Lower lobe of right lung (tissue), 2 donors: ENCODE measurements at regions not wholly inside any gene's neighbourhood (a gene's known extent, or its start where the extent isn't known, plus 50 kb on each side); places are given as distances from the start of the nearest gene placed in this dataset.

Experiments used
- ATAC-seq, 2 donors: fragments of 200-7000 bp; cut with Tn5 transposase; one replicate each; pipeline ENCODE4 v1.9.1; 2020 to 2022; ENCODE audit warnings: mild to moderate bottlenecking in 2 of 2, moderate library complexity in 2 of 2
- DNase-seq: peaks from one replicate; pipeline ENCODE4 v3.0.0-alpha.2; 2020
- H3K27ac ChIP-seq: fragments of 200-600 bp; one replicate; pipeline ENCODE4 v1.8.0; 2022
- H3K27me3 ChIP-seq: fragments of 200-600 bp; one replicate; pipeline ENCODE4 v1.8.0; 2022; ENCODE audit warnings: low read depth
- H3K36me3 ChIP-seq: fragments of 200-600 bp; one replicate; pipeline ENCODE4 v1.8.0; 2022; ENCODE audit warnings: mild to moderate bottlenecking
- H3K4me1 ChIP-seq: fragments of 200-600 bp; one replicate; pipeline ENCODE4 v1.8.0; 2022
- H3K4me3 ChIP-seq: fragments of 200-600 bp; one replicate; pipeline ENCODE4 v1.8.0; 2022; ENCODE audit warnings: mild to moderate bottlenecking
- H3K9me3 ChIP-seq: fragments of 200-600 bp; one replicate; pipeline ENCODE4 v1.8.0; 2022
- intact Hi-C: fragments of 100-400 bp; cut with DNase I; formaldehyde crosslinking; loops from one replicate; pipeline ENCODE4 v1.11.0; 2022
- TF ChIP-seq, protein P1 (sequence below): fragments of 200-600 bp; IDR thresholded peaks from one replicate; pipeline ENCODE4 v1.8.0; 2022; ENCODE audit warnings: antibody characterized with exemption, mild to moderate bottlenecking
- donor health status: DM: no; HTN: yes; CAD: no; lungs with severe emphysema.

GRCh38 chr6:14758421-14759081 lies 487.3 kb upstream of the JARID2 start:
- intact Hi-C loops = no loop called here
- TF ChIP-seq, protein P1, sequence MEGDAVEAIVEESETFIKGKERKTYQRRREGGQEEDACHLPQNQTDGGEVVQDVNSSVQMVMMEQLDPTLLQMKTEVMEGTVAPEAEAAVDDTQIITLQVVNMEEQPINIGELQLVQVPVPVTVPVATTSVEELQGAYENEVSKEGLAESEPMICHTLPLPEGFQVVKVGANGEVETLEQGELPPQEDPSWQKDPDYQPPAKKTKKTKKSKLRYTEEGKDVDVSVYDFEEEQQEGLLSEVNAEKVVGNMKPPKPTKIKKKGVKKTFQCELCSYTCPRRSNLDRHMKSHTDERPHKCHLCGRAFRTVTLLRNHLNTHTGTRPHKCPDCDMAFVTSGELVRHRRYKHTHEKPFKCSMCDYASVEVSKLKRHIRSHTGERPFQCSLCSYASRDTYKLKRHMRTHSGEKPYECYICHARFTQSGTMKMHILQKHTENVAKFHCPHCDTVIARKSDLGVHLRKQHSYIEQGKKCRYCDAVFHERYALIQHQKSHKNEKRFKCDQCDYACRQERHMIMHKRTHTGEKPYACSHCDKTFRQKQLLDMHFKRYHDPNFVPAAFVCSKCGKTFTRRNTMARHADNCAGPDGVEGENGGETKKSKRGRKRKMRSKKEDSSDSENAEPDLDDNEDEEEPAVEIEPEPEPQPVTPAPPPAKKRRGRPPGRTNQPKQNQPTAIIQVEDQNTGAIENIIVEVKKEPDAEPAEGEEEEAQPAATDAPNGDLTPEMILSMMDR = no peak
- Histone ChIP-seq H3K36me3 (no peaks in the 10 kb centered on the region), H3K9me3 (no peaks in the 10 kb centered on the region), H3K27me3 (no peaks in the 10 kb centered on the region), H3K4me1 (peaks cover 5% of the 10 kb centered on the region), H3K27ac (no peak overlapping the region), H3K4me3 (no peak overlapping the region)
- peak; percentile 66 to 69 for ATAC-seq
- peak; percentile 56 for DNase-seq

GRCh38 chr6:14759976-14760672 lies 485.7 kb upstream of the JARID2 start:
- TF ChIP-seq, protein P1 = no peak
- Histone ChIP-seq H3K4me1 (peaks cover 5% of the 10 kb centered on the region), H3K27me3 (no peaks in the 10 kb centered on the region), H3K36me3 (no peaks in the 10 kb centered on the region), H3K27ac (no peak overlapping the region), H3K4me3 (no peak overlapping the region), H3K9me3 (no peaks in the 10 kb centered on the region)
- no peak for DNase-seq
- intact Hi-C loops = no loop called here
- no peak for ATAC-seq

DNA sequence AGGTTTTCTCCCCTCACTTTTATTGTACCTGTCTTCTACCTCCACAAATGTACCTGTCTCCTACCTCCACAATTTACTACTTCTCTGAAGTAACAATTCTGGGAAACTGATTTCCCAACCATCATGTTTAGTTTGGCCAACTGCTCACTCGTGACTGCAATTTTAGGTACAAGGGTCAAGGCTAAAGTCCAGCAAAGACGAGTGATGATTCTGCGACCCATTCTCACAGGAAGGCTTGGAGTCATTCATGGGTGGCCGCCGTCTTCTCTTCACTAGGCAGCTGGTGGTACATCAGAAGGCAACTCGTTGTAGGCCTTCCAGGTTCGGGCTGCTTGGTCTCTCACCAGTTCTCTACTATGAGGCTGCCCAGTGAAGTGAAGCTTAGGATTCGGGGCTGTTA lies 483.8 kb upstream of the JARID2 start:
- Histone ChIP-seq H3K4me1 (peaks cover 5% of the 10 kb centered on the region), H3K9me3 (no peaks in the 10 kb centered on the region), H3K36me3 (no peaks in the 10 kb centered on the region), H3K4me3 (no peak overlapping the region), H3K27me3 (no peaks in the 10 kb centered on the region), H3K27ac (no peak overlapping the region)
- TF ChIP-seq, protein P1 = no peak
- ATAC-seq (no peak), DNase-seq (no peak)
- intact Hi-C loops = no loop called here

GRCh38 chr6:14763139-14763538 lies 482.7 kb upstream of the JARID2 start:
- H3K27ac ChIP-seq = no peak overlapping the region
- intact Hi-C loops = no loop called here
- H3K4me1 ChIP-seq = no peaks in the 10 kb centered on the region
- no peaks in the 10 kb centered on the region for H3K36me3 ChIP-seq
- TF ChIP-seq, protein P1 = no peak
- no peaks in the 10 kb centered on the region for H3K9me3 ChIP-seq
- ATAC-seq (no peak), DNase-seq (no peak)
- H3K27me3 ChIP-seq = no peaks in the 10 kb centered on the region
- no peak overlapping the region for H3K4me3 ChIP-seq

- intact Hi-C loops = no loop called here
- Histone ChIP-seq H3K4me3 (no peak overlapping the region), H3K9me3 (no peaks in the 10 kb centered on the region), H3K27ac (no peak overlapping the region), H3K4me1 (no peaks in the 10 kb centered on the region), H3K27me3 (no peaks in the 10 kb centered on the region), H3K36me3 (no peaks in the 10 kb centered on the region)
- ATAC-seq = no peak
- no peak for DNase-seq
- TF ChIP-seq, protein P1 = no peak
Observed at GRCh38 chr6:14763616-14764015, 482.3 kb upstream of the JARID2 start.
